AG09309 (cell line): ENCODE measurements at regions not wholly inside any gene's neighbourhood (a gene's known extent, or its start where the extent isn't known, plus 50 kb on each side); places are given as distances from the start of the nearest gene placed in this dataset.

Source experiments
- DNase-seq: peaks from one replicate; pipeline ENCODE4 v3.0.0-alpha.2; 2010; ENCODE audit warnings: low read depth
- H3K4me3 ChIP-seq: 2 replicates; pipeline ENCODE4 v1.5.1; 2011; ENCODE audit warnings: mild to moderate bottlenecking, low read depth, low read length, moderate library complexity; ENCODE audit not compliant: control insufficient read depth
- TF ChIP-seq, protein P1 (sequence below): IDR thresholded peaks from 2 replicates; pipeline ENCODE4 v1.5.1; 2011; ENCODE audit warnings: mild to moderate bottlenecking, low read depth, low read length, inconsistent platforms; ENCODE audit not compliant: insufficient read depth, control insufficient read depth; ENCODE audit errors: missing control alignments

DNA sequence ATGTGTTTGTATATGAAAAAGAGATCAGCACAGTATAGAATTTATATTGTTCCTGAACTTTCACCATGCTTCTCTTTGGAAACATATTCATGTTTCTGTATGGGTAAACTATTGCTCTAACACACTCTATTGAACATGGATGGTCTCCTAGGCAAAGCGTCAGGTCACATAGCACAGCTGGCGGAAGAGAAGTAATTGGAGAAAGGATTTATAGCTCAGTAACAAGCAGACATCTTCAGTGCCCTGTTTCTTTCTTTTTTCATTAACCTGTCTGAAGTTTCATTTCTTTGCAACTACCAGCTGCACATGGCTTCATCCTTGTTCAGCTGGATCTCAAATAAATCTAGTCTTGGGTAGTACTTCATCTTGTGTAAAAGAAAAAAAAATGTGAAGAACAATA lies 84.4 kb upstream of the TRPC6 start:
- TF ChIP-seq, protein P1, sequence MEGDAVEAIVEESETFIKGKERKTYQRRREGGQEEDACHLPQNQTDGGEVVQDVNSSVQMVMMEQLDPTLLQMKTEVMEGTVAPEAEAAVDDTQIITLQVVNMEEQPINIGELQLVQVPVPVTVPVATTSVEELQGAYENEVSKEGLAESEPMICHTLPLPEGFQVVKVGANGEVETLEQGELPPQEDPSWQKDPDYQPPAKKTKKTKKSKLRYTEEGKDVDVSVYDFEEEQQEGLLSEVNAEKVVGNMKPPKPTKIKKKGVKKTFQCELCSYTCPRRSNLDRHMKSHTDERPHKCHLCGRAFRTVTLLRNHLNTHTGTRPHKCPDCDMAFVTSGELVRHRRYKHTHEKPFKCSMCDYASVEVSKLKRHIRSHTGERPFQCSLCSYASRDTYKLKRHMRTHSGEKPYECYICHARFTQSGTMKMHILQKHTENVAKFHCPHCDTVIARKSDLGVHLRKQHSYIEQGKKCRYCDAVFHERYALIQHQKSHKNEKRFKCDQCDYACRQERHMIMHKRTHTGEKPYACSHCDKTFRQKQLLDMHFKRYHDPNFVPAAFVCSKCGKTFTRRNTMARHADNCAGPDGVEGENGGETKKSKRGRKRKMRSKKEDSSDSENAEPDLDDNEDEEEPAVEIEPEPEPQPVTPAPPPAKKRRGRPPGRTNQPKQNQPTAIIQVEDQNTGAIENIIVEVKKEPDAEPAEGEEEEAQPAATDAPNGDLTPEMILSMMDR: no peak
- DNase-seq: no peak
- no peak overlapping the region for H3K4me3 ChIP-seq

DNA sequence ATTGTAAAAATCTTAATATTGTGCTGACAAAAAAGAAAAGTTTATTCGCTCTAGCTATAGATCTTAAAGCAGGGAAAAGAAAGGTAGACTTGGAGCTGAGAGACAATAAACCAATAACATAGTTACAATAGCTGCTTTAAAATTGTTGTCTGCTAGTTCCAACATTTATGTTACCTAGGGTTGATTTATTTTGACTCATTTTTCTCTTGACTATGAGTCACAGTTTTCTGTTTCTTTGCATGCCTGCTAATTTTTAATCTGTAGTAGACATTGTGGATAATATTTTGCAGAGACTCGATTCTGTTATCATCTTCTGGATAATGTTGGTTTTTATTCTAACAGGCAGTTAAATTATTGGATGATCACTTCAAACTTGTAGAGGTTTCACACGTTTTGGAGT lies 83.1 kb upstream of the TRPC6 start:
- DNase-seq: no peak
- no peak overlapping the region for H3K4me3 ChIP-seq
- TF ChIP-seq, protein P1: no peak

DNA sequence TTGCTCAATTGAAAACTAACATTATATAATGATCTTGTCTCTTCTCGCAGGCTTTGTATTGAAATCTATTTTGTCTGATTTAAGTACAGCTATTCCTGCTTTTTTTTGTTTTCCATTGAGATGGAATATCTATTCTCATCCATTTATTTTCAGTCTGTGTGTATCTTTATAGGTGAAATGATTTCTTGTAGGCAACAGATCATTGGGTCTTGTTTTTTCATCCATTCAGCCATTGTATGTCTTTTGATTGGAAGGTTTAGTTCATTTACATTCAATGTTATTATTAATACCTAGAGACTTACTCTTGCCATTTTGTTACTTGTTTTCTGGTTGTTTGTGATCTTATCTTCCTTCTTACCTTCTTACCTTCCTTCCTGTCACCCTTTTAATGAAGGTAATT lies 77.8 kb upstream of the TRPC6 start:
- H3K4me3 ChIP-seq: no peak overlapping the region
- DNase-seq: no peak
- TF ChIP-seq, protein P1: no peak
